ENCODE measurements at regions not wholly inside any gene's neighbourhood (a gene's known extent, or its start where the extent isn't known, plus 50 kb on each side); places are given as distances from the start of the nearest gene placed in this dataset.
A peak's percentile ranks its signal among the peaks of the same experiment; 100 is the strongest.
"Not testable (repeated sequence)": the region's sequence is repeated elsewhere in the genome, so short reads cannot be mapped to it uniquely, and the experiment has no call there.

DNA sequence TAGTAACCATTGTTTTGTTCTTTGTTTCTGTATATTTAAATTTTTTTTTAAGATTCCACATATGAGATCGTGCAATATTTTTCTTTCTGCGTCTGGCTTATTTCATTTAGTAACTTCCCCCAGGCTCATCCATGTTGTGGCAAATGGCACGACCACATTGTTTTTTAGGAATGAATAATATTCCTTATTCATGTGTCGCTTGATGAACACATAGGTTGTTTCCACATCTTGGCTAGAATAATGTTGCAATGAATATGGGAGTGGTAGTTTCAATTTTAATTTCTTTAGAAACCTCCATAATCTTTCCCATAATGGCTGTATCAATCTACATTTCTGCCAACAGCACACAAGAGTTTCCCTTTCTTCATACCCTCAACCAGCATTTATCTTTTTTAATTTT lies 166.8 kb upstream of the NR3C2 start:
- ChIA-PET POLR2A (no interaction called here), CTCF (no interaction called here)
- no peak for TF ChIP-seq NFIC (IDR thresholded peaks at IDR 0.05; ENCODE audit: borderline replicate concordance)

GRCh38 chr4:148598418-148599207 lies 156.4 kb upstream of the NR3C2 start:
- H3K27me3 ChIP-seq (ENCODE audit: insufficient read depth); H3K9ac ChIP-seq; H3K36me3 ChIP-seq (replicated peaks in 1 of 2; ENCODE audit: control insufficient read depth in 1 of 2, insufficient read depth in 2 of 2, low read length in 1 of 2); H3K9me3 ChIP-seq; H3K4me2 ChIP-seq; POLR2A ChIA-PET; H3K9me2 ChIP-seq; CTCF ChIA-PET; H4K20me1 ChIP-seq (ENCODE audit: insufficient read depth); H3K27ac ChIP-seq (ENCODE audit: low read depth in 2 of 2, low read length in 1 of 2); DNase-seq; H3K4me1 ChIP-seq (ENCODE audit: control insufficient read depth in 1 of 2, insufficient read depth in 2 of 2, low read depth in 1 of 2, low read length in 1 of 2); H3F3A ChIP-seq (replicated peaks; ENCODE audit: insufficient read depth); H2AFZ ChIP-seq (ENCODE audit: low read depth); H3K79me2 ChIP-seq (ENCODE audit: insufficient read depth): not testable (repeated sequence)
- peak overlapping the region; percentile 6 to 26; a peak in 2 of 4 replicates for H3K4me3 ChIP-seq (ENCODE audit: low read depth in 2 of 2, low read length in 1 of 2)
- 8% methylated on average over 12 of the region's 14 CpGs for WGBS (ENCODE audit: low lambda C conversion rate)

More for the DNA sequence above, 166.8 kb upstream of the NR3C2 start:
- 5% methylated on average over 4 of the region's 4 CpGs for WGBS (ENCODE audit: low lambda C conversion rate)
- no peaks in the 10 kb centered on the region for H3F3A ChIP-seq (replicated peaks; ENCODE audit: insufficient read depth)
- H3K9me2 ChIP-seq, result no peaks in the 10 kb centered on the region
- H2AFZ ChIP-seq (ENCODE audit: low read depth), result no peak overlapping the region
- H3K9me3 ChIP-seq, result no peaks in the 10 kb centered on the region
- no peak overlapping the region for H3K4me3 ChIP-seq (ENCODE audit: low read depth in 2 of 2, low read length in 1 of 2)
- no peaks in the 10 kb centered on the region for H3K4me1 ChIP-seq (ENCODE audit: control insufficient read depth in 1 of 2, insufficient read depth in 2 of 2, low read depth in 1 of 2, low read length in 1 of 2)
- no peak overlapping the region for H3K4me2 ChIP-seq
- H3K79me2 ChIP-seq (ENCODE audit: insufficient read depth), result no peaks in the 10 kb centered on the region
- H3K27me3 ChIP-seq (ENCODE audit: insufficient read depth), result no peaks in the 10 kb centered on the region
- no peak overlapping the region for H3K9ac ChIP-seq
- H4K20me1 ChIP-seq (ENCODE audit: insufficient read depth), result no peaks in the 10 kb centered on the region
- H3K36me3 ChIP-seq (replicated peaks in 1 of 2; ENCODE audit: control insufficient read depth in 1 of 2, insufficient read depth in 2 of 2, low read length in 1 of 2), result no peaks in the 10 kb centered on the region
- no peak overlapping the region for H3K27ac ChIP-seq (ENCODE audit: low read depth in 2 of 2, low read length in 1 of 2)
- DNase-seq, result no peak

GRCh38 chr4:148589182-148589581 lies 147.0 kb upstream of the NR3C2 start:
- Histone ChIP-seq H3K9me2 (no peaks in the 10 kb centered on the region), H3K4me2 (no peak overlapping the region), H4K20me1 (ENCODE audit: insufficient read depth) (no peaks in the 10 kb centered on the region), H3K79me2 (ENCODE audit: insufficient read depth) (no peaks in the 10 kb centered on the region), H3K36me3 (replicated peaks in 1 of 2; ENCODE audit: control insufficient read depth in 1 of 2, insufficient read depth in 2 of 2, low read length in 1 of 2) (no peaks in the 10 kb centered on the region), H3K4me3 (ENCODE audit: low read depth in 2 of 2, low read length in 1 of 2) (no peak overlapping the region), H3K27ac (ENCODE audit: low read depth in 2 of 2, low read length in 1 of 2) (no peak overlapping the region), H3K9me3 (no peaks in the 10 kb centered on the region), H3K4me1 (ENCODE audit: control insufficient read depth in 1 of 2, insufficient read depth in 2 of 2, low read depth in 1 of 2, low read length in 1 of 2) (no peaks in the 10 kb centered on the region), H2AFZ (ENCODE audit: low read depth) (no peak overlapping the region), H3F3A (replicated peaks; ENCODE audit: insufficient read depth) (no peaks in the 10 kb centered on the region), H3K9ac (no peak overlapping the region), H3K27me3 (ENCODE audit: insufficient read depth) (no peaks in the 10 kb centered on the region; the same call in 1 of the 2 replicates)
- WGBS (ENCODE audit: low lambda C conversion rate), result 0% methylated on average over 4 of the region's 4 CpGs
- CTCF ChIA-PET, result no interaction called here
- DNase-seq, result no peak
- POLR2A ChIA-PET, result no interaction called here
- TF ChIP-seq FOSL2 (IDR thresholded peaks at IDR 0.05; ENCODE audit: borderline replicate concordance, low read depth), result no peak
- TF ChIP-seq MEF2A (IDR thresholded peaks at IDR 0.05; ENCODE audit: borderline replicate concordance, low read depth), result no peak

DNA sequence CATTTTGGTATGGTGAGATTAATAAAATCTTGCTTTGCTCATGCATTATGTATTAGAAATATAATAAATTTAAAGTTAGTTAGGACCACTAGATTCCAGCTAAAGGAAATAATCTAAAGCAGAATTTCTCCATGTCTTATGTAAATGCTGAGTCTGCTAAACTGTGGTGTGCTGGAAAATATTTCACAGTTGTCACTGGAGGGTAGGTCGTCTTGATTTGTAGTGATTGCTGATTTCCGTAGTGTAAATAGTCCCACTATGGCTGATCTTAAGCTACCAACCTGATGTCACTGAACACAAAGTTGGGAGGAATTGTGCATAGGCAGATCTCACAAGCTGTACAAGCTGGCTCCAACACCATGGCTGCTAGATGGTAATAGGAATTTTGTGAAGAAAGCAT lies 133.4 kb upstream of the NR3C2 start:
- no peaks in the 10 kb centered on the region for H3K36me3 ChIP-seq (replicated peaks in 1 of 2; ENCODE audit: control insufficient read depth in 1 of 2, insufficient read depth in 2 of 2, low read length in 1 of 2)
- H3K9me3 ChIP-seq, result no peaks in the 10 kb centered on the region
- H3K9me2 ChIP-seq, result no peaks in the 10 kb centered on the region
- no peaks in the 10 kb centered on the region for H3K79me2 ChIP-seq (ENCODE audit: insufficient read depth)
- H3K4me2 ChIP-seq, result no peak overlapping the region
- H3K27me3 ChIP-seq (ENCODE audit: insufficient read depth), result no peaks in the 10 kb centered on the region
- no peak overlapping the region for H3K9ac ChIP-seq
- no peaks in the 10 kb centered on the region for H4K20me1 ChIP-seq (ENCODE audit: insufficient read depth)
- ChIA-PET CTCF (interaction anchor here (0.8 kb wide), 1 partner anchor 11 kb away, joined by 3 read pairs; no protein-coding TSS in a partner anchor), POLR2A (no interaction called here)
- H3K4me1 ChIP-seq (ENCODE audit: control insufficient read depth in 1 of 2, insufficient read depth in 2 of 2, low read depth in 1 of 2, low read length in 1 of 2), result no peaks in the 10 kb centered on the region
- no peak overlapping the region for H3K27ac ChIP-seq (ENCODE audit: low read depth in 2 of 2, low read length in 1 of 2)
- no peak overlapping the region for H2AFZ ChIP-seq (ENCODE audit: low read depth)
- H3F3A ChIP-seq (replicated peaks; ENCODE audit: insufficient read depth), result no peaks in the 10 kb centered on the region
- DNase-seq, result no peak
- no peak overlapping the region for H3K4me3 ChIP-seq (ENCODE audit: low read depth in 2 of 2, low read length in 1 of 2)
- WGBS (ENCODE audit: low lambda C conversion rate), result 0% methylated on average over 2 of the region's 2 CpGs
- TF ChIP-seq SIN3A (IDR thresholded peaks at IDR 0.05; ENCODE audit: borderline replicate concordance, low read depth, low read length) (no peak), IRF3 (IDR thresholded peaks at IDR 0.05; ENCODE audit: low read depth, low read length) (no peak), TCF12 (IDR thresholded peaks at IDR 0.05) (no peak), NFIC (IDR thresholded peaks at IDR 0.05; ENCODE audit: borderline replicate concordance) (no peak), TAF1 (IDR thresholded peaks at IDR 0.05; ENCODE audit: borderline replicate concordance, low read depth, low read length) (no peak), JUND (IDR thresholded peaks at IDR 0.05) (no peak), MEF2A (IDR thresholded peaks at IDR 0.05; ENCODE audit: borderline replicate concordance, low read depth) (no peak), RXRA (IDR thresholded peaks at IDR 0.05; ENCODE audit: borderline replicate concordance, low read depth) (no peak), REST (IDR thresholded peaks at IDR 0.05; ENCODE audit: low read depth, low read length) (no peak), YY1 (IDR thresholded peaks at IDR 0.05; ENCODE audit: low read depth) (no peak), GATA2 (CRISPR knock-in tag; IDR thresholded peaks at IDR 0.05) (no peak)

Data from SK-N-SH (cell line).